SH-SY5Y (cell line): ENCODE measurements at regions not wholly inside any gene's neighbourhood (a gene's known extent, or its start where the extent isn't known, plus 50 kb on each side); places are given as distances from the start of the nearest gene placed in this dataset.

Experiments used
- GATA2 ChIP-seq: IDR thresholded peaks from 2 replicates; pipeline ENCODE4 v1.6.1; 2011; ENCODE audit warnings: mild to moderate bottlenecking, low read depth, low read length
- GATA3 ChIP-seq: IDR thresholded peaks from 2 replicates; pipeline ENCODE4 v1.6.1; 2011; ENCODE audit warnings: low read depth, mild to moderate bottlenecking, low read length, moderate library complexity

- TF ChIP-seq GATA3 (no peak), GATA2 (no peak)
Measured at GRCh38 chr11:95674657-95675358, 114.8 kb downstream of the FAM76B start.
